ENCODE measurements at regions not wholly inside any gene's neighbourhood (a gene's known extent, or its start where the extent isn't known, plus 50 kb on each side); places are given as distances from the start of the nearest gene placed in this dataset.

DNA sequence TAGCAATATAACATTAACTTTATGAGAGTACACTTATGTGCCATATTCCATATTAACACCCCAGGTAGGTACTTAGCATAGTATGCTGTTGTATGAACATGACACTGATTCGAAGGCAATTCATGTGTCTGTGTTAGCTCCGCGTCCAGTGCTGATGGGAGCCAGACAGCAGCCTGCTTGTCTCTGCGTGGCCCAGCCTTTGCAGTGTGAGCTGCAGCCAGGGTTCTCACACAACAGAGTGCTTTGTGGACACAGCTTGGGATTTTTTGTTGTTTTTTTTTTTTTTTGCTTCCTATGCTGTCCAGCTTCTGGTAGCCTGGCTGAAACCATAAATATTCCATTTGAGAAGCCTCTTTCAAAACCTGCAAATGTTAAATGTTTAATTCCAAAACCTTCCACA is 350.9 kb downstream of the SMOC2 start:
- in situ Hi-C loops (cut with MboI; ENCODE audit: low sequenced_read_pairs): no loop called here

DNA sequence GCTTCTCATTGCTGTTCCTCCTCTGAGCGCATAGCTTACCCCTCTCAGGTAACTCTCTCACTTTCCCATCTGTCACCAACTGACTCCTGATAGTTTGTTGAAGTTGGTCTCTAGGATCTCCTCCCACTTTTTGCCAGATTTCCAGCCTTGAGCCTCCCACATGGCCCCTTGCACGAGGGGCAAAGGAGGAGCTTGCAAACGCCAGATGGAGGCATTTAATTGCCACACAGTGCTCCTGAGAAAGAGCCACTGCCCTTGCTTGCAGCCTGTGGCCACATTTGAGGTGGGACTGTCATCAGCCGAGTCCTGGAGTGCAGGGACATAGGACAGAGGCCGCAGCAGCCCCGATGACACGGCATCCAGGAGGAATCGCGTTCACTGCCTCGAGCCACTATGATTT is 348.7 kb downstream of the SMOC2 start:
- in situ Hi-C loops (cut with MboI; ENCODE audit: low sequenced_read_pairs): no loop called here

DNA sequence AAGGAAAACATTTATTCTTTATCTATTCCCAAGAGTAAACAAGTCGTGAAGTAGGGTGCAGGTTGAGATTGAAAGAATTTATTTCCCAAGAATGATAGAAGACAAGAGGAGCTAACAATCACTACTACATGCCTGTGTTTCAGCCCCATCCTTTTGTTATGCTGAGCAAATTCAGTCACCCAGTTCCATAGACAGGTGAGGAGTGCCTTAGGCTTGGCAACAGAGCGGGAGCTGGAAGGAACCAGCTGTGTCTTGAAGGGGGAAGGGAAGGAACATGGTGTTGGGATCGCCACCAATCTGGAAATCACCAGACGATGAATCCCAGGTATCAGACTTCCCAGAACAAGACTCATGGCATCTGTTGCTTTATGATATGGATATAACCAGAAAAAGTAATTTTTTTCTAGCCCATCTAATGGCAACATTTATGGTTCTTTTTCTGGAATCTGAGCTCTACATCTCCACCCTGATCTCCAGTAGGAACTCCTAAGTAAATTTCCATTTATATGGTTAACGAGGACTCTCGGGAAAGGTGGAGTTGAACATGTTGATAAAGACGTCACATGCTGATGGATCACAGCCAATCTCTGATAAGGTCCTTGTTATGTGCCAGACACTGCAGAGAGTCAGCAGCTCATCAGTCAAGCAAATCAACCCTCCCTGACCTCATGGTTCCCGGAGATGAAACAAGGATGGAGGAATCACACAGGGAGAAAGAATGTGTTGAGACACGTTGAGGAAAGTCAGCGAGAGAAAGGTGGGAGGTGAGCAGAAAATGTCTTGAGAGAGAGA is 344.9 kb downstream of the SMOC2 start:
- in situ Hi-C loops (cut with MboI; ENCODE audit: low sequenced_read_pairs): no loop called here

DNA sequence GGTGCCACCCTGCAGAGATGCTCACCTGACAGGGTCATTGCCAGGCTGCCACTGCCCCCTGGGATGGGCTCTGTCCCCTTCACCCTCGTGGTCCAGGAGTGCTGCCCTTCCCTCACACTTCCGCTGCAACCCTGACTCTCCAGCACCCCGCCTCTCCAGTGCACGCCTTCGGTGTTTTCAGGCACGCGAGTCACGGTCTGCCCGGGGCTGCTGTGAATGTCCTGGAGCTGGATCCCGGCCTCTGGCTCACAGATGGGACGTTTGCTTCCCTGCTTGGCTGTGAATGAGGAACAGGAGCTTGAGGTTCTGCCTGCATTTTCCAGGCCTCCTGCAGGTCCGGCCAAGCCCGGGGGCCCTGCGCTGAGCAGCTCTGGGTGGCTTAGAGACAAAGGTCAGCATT is 343.4 kb downstream of the SMOC2 start:
- in situ Hi-C loops (cut with MboI; ENCODE audit: low sequenced_read_pairs): no loop called here

DNA sequence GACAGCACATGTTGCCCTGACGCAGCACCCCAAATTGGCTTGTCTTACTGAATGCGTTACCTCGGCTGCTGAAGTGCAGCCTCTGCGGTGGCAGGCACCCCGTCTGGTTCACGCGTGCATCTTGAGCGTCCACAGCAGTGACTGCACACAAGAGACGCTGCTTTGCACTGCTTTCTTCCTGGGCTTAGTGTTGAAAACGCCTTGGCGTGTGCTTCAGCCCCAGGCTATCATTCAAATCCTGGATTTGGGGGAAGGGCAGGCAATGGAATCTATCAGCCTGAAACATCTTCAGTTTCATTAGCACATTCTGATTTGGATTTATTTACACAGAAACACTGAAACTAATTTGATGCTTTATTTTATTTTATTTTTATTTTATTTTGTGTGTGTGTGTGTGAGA is 342.7 kb downstream of the SMOC2 start:
- in situ Hi-C loops (cut with MboI; ENCODE audit: low sequenced_read_pairs): no loop called here

DNA sequence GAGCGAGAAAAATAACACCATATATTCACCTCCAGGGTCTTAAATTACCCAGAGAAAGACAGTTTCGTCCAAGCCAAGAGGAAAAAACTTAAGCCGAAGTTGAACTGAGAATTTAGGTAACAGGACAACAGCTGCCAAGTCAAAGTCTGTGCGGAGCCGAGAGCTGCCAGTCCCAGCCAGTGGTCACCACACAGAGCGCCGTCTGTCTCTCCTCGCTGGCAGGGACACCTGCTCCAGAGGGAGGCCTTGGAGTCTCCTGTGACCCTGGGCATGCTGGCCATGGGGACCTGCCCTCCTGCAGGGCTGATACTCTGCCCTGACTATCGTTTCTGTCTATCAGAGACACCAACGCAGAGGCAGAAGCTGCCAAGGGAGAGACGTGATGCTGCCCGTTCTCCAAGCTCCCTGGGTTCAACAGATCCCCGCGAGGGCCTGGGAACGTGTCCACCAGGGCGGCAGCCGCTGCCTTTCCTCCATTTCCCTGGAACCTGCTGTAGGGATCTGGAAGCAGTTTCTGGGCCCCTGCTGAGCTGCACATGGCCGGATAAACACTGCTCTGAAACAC is 341.3 kb downstream of the SMOC2 start:
- in situ Hi-C loops (cut with MboI; ENCODE audit: low sequenced_read_pairs): no loop called here

DNA sequence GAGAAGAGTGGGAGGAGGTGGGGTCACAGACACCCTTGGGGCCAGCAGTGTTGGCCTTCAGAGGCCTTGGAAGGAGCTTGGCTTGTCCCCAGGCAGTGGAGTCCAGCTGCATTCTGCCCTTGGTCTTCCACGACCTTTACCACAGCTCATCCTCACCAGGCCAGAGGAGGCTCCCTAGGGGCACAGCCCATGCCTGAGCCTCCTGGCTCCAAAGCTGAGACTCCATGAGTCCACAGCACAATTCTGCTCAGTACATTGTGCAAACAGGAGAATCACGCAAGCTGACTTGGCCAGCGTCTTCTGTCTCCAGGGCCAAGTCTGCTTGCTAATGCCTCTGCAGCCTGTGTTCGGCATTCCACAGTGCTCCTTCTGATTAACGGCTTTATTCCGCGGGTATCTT is 337.2 kb downstream of the SMOC2 start:
- in situ Hi-C loops (cut with MboI; ENCODE audit: low sequenced_read_pairs): no loop called here

DNA sequence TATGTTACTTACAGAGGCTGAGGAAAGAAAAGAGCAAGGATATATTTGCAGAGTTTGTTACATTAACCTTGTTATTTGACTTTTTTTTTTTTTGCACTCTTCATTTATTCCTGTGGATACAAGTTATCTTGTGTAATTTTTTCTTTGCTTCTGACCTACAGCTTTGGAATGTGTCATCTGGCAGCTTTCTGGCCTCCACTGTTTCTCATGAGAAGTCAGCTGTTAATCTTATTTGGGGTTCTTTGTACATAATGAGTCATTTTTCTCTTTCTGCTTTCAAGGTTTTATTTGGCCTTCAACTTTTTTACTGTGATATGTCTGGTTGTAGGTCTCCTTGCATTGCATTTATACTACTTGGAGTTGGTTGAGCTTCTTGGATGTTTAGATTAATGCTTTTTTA is 333.4 kb downstream of the SMOC2 start:
- in situ Hi-C loops (cut with MboI; ENCODE audit: low sequenced_read_pairs): no loop called here

DNA sequence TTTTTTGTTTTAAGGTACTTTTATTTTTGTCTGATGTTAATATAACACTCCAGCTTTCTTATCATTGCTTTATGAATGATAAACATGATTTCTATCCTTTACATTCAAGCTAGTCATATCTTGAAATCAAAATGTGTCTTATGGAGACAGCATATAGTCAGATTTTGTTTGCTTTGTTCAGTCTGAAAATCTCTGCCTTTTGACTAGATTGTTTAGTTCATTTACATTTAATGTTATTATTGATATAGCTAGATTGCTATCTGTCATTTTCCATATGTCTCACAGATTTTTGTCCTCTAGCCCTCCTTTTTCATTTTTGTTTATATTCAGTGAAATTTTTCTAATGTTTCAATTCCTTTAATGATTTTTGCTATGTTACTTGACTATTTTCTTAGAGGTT is 332.8 kb downstream of the SMOC2 start:
- in situ Hi-C loops (cut with MboI; ENCODE audit: low sequenced_read_pairs): no loop called here

DNA sequence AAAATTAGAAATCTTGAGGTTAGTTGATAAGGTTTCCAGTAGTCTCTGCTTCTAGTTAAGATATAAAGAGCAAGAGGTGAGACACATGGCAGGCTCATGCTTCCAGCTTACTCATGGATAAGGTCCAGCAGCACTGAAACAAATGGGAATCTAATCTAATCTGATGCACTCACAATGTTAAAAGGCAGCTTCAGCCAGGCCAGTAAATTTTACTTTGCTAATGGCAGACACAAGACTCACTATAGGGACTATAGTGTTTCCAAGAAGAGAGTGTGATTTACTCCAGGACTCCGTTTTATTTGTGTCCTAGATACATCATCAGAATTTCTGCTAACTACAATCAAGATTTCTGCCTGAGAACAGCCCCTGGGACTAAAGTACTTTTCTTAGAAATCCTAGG is 324.8 kb downstream of the SMOC2 start:
- in situ Hi-C loops (cut with MboI; ENCODE audit: low sequenced_read_pairs): no loop called here

DNA sequence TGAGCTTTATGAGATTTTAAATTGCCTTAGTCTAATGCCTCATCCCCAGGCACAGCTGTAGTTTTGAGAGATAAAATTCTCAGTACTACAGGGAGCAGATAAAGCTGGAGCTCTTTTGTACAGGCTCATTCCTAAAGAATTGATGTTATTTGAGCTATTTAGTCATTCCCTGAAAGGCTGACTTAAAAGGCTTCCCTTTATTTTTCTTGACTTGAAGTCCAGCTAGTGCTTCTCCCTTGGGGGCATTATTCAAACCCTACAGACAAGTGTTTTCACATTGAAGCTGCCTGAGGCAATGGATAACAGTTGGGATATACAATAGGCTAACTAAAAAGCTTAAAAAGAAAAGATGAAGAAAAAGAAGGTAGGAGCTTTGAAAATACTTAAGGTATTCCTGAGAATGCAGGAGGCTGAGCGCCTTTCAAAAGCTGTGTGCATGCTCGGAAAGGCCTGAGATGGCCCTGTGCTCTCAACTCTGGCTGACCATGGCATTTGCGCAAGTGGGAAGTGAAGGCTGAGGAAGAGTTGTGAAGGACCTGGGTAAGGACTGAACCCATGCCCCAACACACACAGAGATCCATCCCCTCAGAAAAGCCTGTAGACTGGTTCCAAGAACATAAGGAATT is 315.1 kb downstream of the SMOC2 start:
- in situ Hi-C loops (cut with MboI; ENCODE audit: low sequenced_read_pairs): no loop called here

DNA sequence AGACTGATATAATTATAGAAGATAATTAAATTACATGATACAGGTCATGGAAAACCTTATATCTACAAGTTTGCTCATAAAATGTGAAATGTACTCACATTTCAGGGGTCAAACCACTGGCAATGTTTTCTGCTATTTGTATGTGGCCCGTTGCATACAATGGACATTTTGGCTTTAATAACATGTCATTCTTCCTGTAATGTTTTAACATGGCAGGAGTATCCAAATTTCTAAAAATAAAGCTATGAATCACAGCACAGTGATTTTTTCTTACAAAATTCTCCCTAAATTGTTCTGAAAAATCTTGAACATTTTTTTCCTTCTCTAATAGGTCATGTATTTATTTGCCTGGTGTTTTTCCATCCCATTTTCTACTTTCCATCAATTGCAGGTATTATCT is 305.7 kb downstream of the SMOC2 start:
- in situ Hi-C loops (cut with MboI; ENCODE audit: low sequenced_read_pairs): no loop called here

DNA sequence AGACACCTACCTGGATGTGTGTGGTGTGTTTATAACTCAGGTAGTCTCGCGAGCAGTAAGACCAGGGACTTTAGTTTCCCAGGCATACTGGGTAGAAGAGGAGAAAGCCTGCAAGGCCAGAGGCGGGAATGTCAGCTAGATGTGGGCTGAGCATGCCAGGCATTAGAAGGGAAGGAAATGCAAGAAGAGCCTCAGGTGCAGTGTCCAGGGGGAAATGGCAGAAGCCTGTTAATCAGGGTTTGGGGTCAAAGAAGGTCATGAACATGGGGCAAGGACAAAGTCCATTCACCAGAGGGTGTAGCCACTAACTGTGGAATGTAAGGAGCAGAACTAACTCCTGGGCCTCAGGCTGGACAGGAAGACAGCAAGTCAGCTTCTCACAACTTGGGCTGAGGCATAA is 305.0 kb downstream of the SMOC2 start:
- in situ Hi-C loops (cut with MboI; ENCODE audit: low sequenced_read_pairs): no loop called here

DNA sequence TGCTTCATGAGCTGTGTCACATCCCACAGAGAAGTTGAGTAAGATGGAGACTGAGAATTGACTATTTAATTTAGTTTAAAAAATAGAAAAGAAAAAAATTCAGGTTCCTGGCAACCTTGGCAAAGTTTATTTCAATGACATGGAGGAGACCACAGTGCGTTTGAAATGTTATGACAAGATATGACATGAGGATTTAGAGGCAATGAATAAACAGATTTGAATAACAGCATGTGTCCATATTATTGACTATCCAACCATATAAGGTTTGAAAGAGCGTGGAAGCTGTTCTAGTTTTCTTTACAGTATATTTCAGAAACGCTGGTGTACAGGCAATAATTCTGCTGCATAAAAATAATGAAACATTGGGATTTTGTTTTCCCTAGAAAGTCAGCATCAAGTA is 303.9 kb downstream of the SMOC2 start:
- in situ Hi-C loops (cut with MboI; ENCODE audit: low sequenced_read_pairs): no loop called here

DNA sequence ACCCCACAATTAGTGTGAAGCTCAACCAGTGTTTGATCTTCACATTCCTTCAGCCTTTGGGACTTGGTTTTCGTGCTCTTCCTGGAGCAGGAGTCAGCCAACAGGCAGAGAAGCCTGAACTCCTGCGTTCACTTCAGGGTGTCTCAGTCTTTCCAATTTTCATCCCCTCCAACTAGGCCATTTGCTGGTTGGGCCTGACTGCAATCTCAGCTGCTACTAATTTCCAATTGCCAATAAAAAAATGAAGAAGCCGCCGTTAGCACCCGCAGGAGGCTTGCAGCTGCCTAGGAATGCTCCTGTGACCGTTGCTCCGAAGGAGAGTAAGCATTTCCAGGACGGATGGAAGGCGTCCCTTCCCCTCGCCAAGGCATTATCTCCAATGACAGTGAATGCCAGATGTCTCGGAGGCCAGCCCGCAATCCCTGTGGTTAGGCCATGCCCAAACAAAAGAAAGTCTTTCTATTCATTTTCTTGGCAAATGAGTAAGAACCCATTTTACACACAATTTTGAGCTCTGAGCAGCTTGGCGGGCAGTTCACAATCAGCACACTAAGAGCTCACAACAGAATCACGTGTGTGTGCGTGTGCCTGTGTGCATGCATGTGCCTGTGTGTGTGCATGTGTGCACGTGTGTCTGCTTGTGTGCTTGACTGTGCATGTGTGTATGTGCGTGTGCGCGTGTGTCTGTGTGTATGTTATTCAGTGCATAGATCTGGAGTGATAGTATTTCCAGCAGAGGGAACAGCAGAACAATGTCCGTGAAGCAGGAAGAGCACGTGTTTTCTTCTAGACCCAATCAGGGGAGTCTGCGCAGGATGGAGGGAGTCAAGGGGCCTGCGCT is 301.2 kb downstream of the SMOC2 start:
- in situ Hi-C loops (cut with MboI; ENCODE audit: low sequenced_read_pairs): no loop called here

DNA sequence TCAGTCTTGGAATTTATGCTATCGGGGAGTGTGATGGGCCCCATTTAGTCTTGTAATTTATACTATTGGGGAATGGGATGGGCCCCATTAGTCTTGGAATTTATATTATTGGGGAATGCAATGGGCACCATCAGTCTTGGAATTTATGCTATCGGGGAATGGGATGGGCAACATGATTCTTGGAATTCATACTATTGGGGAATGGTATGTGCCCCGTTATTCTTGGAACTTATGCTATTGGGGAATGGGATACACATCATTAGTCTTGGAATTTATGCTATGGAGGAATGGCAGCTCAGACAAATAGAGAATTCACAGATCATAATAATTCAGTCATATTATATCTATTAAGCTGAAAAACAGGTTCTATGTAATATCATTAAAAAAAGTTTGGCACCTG is 300.3 kb downstream of the SMOC2 start:
- in situ Hi-C loops (cut with MboI; ENCODE audit: low sequenced_read_pairs): no loop called here

DNA sequence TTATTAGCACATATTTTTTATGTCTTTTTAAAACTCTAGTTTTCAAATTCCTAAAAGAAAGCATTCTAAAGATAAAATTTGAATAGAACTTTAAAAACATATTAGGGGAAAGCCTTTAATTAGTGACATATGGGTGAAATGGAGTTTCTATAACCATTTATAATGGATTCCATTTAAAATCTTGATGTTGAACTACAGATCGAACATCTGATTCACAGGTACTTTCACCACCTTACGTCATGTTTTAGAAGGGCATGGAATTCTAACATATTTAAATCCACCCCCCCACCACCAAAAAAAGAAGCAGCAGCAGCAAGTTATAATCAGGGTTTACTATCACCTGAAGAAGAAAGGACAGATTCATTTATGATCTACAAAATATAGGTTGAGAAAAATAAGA is 298.4 kb downstream of the SMOC2 start:
- in situ Hi-C loops (cut with MboI; ENCODE audit: low sequenced_read_pairs): no loop called here

DNA sequence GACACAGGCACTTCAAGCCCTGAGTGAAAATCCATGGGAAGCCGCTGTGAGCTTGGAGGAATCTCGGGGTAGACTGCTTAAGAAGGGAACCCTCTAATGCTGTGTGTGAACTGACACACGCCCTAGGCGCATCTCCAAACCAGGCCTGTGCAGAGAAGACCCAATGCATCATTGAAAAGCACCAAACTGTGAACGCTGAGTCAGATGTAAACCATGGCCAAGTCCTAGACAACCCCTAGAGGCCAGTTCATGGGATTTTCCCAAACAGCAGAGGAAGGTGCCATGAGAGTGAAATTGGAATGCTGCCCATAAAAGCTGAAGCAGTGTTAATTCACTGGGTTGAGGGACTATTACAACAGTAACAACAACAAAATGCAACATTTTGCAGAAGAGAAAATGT is 296.5 kb downstream of the SMOC2 start:
- in situ Hi-C loops (cut with MboI; ENCODE audit: low sequenced_read_pairs): no loop called here

DNA sequence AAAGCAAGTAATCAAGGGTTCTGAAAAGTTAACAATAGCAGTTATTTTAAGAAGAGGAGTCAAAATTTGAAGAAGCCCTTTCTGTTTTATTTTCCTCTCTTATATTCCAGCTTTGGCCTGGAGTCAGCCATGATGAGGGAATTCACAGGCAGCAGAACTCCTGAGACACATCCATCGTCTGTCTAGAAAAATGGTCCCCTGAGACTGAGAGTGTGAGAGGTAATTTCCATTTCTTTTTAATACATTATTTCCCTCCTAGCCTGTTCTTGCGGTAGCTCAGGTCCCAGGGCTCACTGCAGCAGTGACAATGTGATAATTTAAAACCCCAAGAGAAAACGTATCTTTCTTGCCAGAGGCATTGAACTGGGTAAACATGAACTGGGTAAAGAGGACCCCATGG is 296.0 kb downstream of the SMOC2 start:
- in situ Hi-C loops (cut with MboI; ENCODE audit: low sequenced_read_pairs): no loop called here

DNA sequence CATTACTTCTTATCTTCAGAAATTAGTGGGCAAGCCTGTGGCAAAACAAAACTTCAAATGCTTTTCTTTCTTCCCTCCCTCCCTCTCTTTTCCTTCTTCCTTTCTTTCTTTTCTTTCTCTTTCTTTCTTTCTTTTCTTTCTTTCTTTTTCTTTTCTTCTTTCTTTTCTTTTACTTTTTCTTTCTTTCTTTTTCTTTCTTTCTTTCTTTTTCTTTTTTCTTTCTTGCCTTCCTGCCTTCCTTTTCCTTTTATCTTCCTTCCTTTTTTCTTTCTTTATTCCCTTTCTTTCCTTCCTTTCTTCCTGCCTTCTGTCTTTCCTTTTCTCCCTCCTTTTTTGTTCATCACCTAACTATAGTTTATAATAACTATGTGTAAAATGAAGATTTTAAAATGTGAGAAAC is 295.1 kb downstream of the SMOC2 start:
- in situ Hi-C loops (cut with MboI; ENCODE audit: low sequenced_read_pairs): no loop called here

DNA sequence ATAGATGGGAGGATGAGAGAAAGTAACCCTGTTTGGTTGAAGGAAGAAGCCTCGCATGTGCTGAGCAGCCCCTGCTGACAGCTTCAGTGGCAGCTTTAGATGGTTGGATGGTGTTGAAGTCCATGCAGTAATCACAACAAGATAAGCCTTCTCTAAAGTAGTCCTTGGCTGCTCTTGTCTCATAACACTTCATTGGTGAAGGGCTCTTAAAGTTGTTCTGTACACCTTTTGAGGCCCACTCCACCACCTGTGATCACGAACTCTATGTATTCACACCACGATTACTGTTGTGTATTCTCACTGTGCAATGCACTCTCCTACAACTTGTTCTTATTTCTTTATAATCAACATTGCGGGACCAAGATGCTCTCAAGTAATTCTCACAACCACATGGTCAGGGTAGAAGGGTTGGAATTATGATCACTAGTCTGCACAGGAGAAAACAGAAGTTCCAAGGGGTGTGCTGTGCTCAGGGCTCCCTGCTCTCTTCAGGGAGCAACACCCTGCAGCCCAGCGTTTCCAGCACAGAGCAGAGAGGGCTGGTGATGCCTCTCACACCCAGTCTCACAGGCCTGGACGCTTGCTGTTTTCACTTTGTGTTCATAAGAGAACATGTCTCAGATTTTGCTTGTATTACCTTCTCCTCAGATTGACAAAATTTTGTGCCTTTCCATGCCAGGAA is 294.4 kb downstream of the SMOC2 start:
- in situ Hi-C loops (cut with MboI; ENCODE audit: low sequenced_read_pairs): no loop called here

All from HL-60/S4 (cell line).